ENCODE measurements at regions not wholly inside any gene's neighbourhood (a gene's known extent, or its start where the extent isn't known, plus 50 kb on each side); places are given as distances from the start of the nearest gene placed in this dataset.

DNA sequence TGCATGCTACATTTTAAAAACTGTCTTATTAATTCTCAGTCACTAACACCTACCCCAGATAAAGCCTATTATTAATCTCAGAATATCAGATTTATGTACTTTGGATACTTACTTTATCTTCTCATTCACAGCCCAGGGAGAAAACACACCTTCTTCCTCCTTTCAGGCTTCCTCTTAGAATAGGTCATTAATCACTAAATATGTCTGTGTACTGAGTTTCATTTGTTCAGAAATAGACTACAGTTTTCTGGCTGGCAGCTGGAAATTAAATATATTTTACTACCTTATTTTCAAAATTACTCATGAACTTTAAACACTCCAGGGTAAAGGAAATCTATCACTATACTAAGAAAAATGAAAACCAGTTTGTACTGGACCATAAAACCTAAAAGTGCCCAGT is 147.7 kb upstream of the DST start:
- TF ChIP-seq, protein P1, sequence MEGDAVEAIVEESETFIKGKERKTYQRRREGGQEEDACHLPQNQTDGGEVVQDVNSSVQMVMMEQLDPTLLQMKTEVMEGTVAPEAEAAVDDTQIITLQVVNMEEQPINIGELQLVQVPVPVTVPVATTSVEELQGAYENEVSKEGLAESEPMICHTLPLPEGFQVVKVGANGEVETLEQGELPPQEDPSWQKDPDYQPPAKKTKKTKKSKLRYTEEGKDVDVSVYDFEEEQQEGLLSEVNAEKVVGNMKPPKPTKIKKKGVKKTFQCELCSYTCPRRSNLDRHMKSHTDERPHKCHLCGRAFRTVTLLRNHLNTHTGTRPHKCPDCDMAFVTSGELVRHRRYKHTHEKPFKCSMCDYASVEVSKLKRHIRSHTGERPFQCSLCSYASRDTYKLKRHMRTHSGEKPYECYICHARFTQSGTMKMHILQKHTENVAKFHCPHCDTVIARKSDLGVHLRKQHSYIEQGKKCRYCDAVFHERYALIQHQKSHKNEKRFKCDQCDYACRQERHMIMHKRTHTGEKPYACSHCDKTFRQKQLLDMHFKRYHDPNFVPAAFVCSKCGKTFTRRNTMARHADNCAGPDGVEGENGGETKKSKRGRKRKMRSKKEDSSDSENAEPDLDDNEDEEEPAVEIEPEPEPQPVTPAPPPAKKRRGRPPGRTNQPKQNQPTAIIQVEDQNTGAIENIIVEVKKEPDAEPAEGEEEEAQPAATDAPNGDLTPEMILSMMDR (IDR thresholded peaks at IDR 0.05), result no peak
- Histone ChIP-seq H3K27ac (ENCODE audit: low read depth in 1 of 2, low read length in 2 of 2) (no peak overlapping the region), H3K4me3 (ENCODE audit: low read length) (no peak overlapping the region), H3K9me3 (ENCODE audit: control insufficient read depth in 1 of 2, insufficient read depth in 1 of 2, low read length in 2 of 2) (no peaks in the 10 kb centered on the region), H3K4me1 (ENCODE audit: insufficient read depth, low read length) (no peaks in the 10 kb centered on the region), H3K36me3 (ENCODE audit: insufficient read depth, low read length) (no peaks in the 10 kb centered on the region), H3K27me3 (ENCODE audit: control insufficient read depth in 1 of 2, insufficient read depth in 2 of 2, low read length in 2 of 2) (no peaks in the 10 kb centered on the region)
- ATAC-seq (ENCODE audit: poor library complexity) (no peak), DNase-seq (no peak)
- Mint-ChIP-seq H3K4me3 (no peak overlapping the region), H3K27ac (no peak overlapping the region), H3K36me3 (ENCODE audit: low read depth) (no peaks in the 10 kb centered on the region), H3K27me3 (peaks cover 5% of the 10 kb centered on the region), H3K9me3 (peaks cover 2% of the 10 kb centered on the region), H3K4me1 (ENCODE audit: low read depth) (no peaks in the 10 kb centered on the region)
- intact Hi-C loops (cut with DNase I, micrococcal nuclease), result no loop called here
- CTCF ChIA-PET, result no interaction called here
- POLR2A ChIA-PET, result no interaction called here

DNA sequence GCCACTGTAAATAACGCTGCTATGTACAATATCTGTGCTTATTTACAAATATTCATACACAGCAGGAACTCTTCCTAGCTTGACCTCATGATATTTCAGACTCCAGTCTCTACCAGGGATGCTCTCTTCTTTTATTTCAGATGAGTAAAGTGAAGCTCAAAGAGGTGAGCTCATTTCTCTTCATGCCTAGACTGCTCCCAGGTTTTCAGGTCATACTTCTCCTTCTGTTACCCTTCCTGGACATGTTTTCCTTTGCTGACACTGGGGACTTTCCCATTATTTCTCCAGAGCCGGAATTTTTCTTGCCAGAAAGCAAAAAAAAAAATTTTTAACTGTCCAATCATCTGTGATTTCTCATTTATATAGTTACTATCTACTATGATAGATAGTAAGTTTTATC is 147.2 kb upstream of the DST start:
- H3K27me3 Mint-ChIP-seq, result peaks cover 5% of the 10 kb centered on the region
- H3K9me3 ChIP-seq (ENCODE audit: control insufficient read depth in 1 of 2, insufficient read depth in 1 of 2, low read length in 2 of 2), result no peaks in the 10 kb centered on the region
- H3K36me3 ChIP-seq (ENCODE audit: insufficient read depth, low read length), result no peaks in the 10 kb centered on the region
- no peak for ATAC-seq (ENCODE audit: poor library complexity)
- no peak overlapping the region for H3K27ac Mint-ChIP-seq
- H3K9me3 Mint-ChIP-seq, result peaks cover 2% of the 10 kb centered on the region
- H3K27me3 ChIP-seq (ENCODE audit: control insufficient read depth in 1 of 2, insufficient read depth in 2 of 2, low read length in 2 of 2), result no peaks in the 10 kb centered on the region
- CTCF ChIA-PET, result no interaction called here
- H3K27ac ChIP-seq (ENCODE audit: low read depth in 1 of 2, low read length in 2 of 2), result no peak overlapping the region
- no peaks in the 10 kb centered on the region for H3K36me3 Mint-ChIP-seq (ENCODE audit: low read depth)
- intact Hi-C loops (cut with DNase I, micrococcal nuclease), result no loop called here
- no peaks in the 10 kb centered on the region for H3K4me1 ChIP-seq (ENCODE audit: insufficient read depth, low read length)
- H3K4me1 Mint-ChIP-seq (ENCODE audit: low read depth), result no peaks in the 10 kb centered on the region
- DNase-seq, result no peak
- H3K4me3 Mint-ChIP-seq, result no peak overlapping the region
- no peak overlapping the region for H3K4me3 ChIP-seq (ENCODE audit: low read length)
- TF ChIP-seq, protein P1 (IDR thresholded peaks at IDR 0.05), result no peak
- POLR2A ChIA-PET, result no interaction called here

DNA sequence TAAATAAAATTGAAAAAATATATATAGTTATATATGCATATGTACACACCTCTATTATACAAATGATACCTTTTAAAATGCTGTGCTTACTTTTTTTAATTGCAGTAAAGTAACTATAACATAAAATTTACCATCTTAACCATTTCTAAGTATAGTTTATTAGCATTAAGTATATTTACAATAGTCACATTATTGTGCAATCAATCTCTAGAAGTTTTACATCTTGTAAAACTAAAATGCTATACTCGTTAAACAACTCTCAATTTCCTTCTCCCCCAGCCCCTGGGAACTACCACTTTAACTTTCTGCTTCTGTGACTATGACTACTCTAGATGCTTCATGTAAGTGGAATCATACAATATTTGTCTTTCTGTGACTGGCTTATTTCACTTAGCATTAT is 146.7 kb upstream of the DST start:
- ChIA-PET POLR2A (no interaction called here), CTCF (no interaction called here)
- Histone ChIP-seq H3K27me3 (ENCODE audit: control insufficient read depth in 1 of 2, insufficient read depth in 2 of 2, low read length in 2 of 2) (no peaks in the 10 kb centered on the region), H3K4me3 (ENCODE audit: low read length) (no peak overlapping the region), H3K36me3 (ENCODE audit: insufficient read depth, low read length) (no peaks in the 10 kb centered on the region), H3K9me3 (ENCODE audit: control insufficient read depth in 1 of 2, insufficient read depth in 1 of 2, low read length in 2 of 2) (no peaks in the 10 kb centered on the region), H3K27ac (ENCODE audit: low read depth in 1 of 2, low read length in 2 of 2) (no peak overlapping the region), H3K4me1 (ENCODE audit: insufficient read depth, low read length) (no peaks in the 10 kb centered on the region)
- H3K36me3 Mint-ChIP-seq (ENCODE audit: low read depth), result no peaks in the 10 kb centered on the region
- peaks cover 2% of the 10 kb centered on the region for H3K9me3 Mint-ChIP-seq
- TF ChIP-seq, protein P1 (IDR thresholded peaks at IDR 0.05), result no peak
- H3K4me3 Mint-ChIP-seq, result no peak overlapping the region
- ATAC-seq (ENCODE audit: poor library complexity) (no peak), DNase-seq (no peak)
- intact Hi-C loops (cut with DNase I, micrococcal nuclease), result no loop called here
- no peak overlapping the region for H3K27ac Mint-ChIP-seq
- H3K4me1 Mint-ChIP-seq (ENCODE audit: low read depth), result no peaks in the 10 kb centered on the region
- peaks cover 5% of the 10 kb centered on the region for H3K27me3 Mint-ChIP-seq
